ENCODE measurements at regions not wholly inside any gene's neighbourhood (a gene's known extent, or its start where the extent isn't known, plus 50 kb on each side); places are given as distances from the start of the nearest gene placed in this dataset.

- DNase-seq, result no peak
Observed at GRCh38 chr22:48981371-48982061, 846.2 kb downstream of the BRD1 start.

- no peak for DNase-seq
Observed at GRCh38 chr22:48980918-48981317, 846.8 kb downstream of the BRD1 start.

GRCh38 chr22:48980409-48980808 is 847.3 kb downstream of the BRD1 start:
- no peak for DNase-seq

GRCh38 chr22:48979482-48979881 is 848.2 kb downstream of the BRD1 start:
- DNase-seq, result no peak

GRCh38 chr22:48976556-48977535 is 850.8 kb downstream of the BRD1 start:
- no peak for DNase-seq

- DNase-seq, result no peak
Observed at GRCh38 chr22:48975886-48976285, 851.8 kb downstream of the BRD1 start.

GRCh38 chr22:48975316-48975741 is 852.3 kb downstream of the BRD1 start:
- DNase-seq, result no peak

- no peak for DNase-seq
Observed at GRCh38 chr22:48974443-48975315, 853.0 kb downstream of the BRD1 start.

- no peak for DNase-seq
Observed at GRCh38 chr22:48973694-48974041, 854.0 kb downstream of the BRD1 start.

- no peak for DNase-seq
Observed at GRCh38 chr22:48972979-48973693, 854.5 kb downstream of the BRD1 start.

- no peak for DNase-seq
Observed at GRCh38 chr22:48968201-48968959, 859.3 kb downstream of the BRD1 start.

GRCh38 chr22:48963405-48963804 is 864.3 kb downstream of the BRD1 start:
- no peak for DNase-seq

- DNase-seq, result no peak
Observed at GRCh38 chr22:48961705-48962104, 866.0 kb downstream of the BRD1 start.

GRCh38 chr22:48960980-48961660 is 866.6 kb downstream of the BRD1 start:
- no peak for DNase-seq

- DNase-seq, result no peak
Observed at GRCh38 chr22:48960576-48960975, 867.1 kb downstream of the BRD1 start.

GRCh38 chr22:48959496-48959895 is 868.2 kb downstream of the BRD1 start:
- no peak for DNase-seq

- no peak for DNase-seq
Observed at GRCh38 chr22:48957987-48958321, 869.7 kb downstream of the BRD1 start.

GRCh38 chr22:48957311-48957986 is 870.2 kb downstream of the BRD1 start:
- DNase-seq, result no peak

- no peak for DNase-seq
Observed at GRCh38 chr22:48955351-48956311, 872.0 kb downstream of the BRD1 start.
